IMR-90 (cell line): ENCODE measurements at regions not wholly inside any gene's neighbourhood (a gene's known extent, or its start where the extent isn't known, plus 50 kb on each side); places are given as distances from the start of the nearest gene placed in this dataset.
"Not testable (repeated sequence)": the region's sequence is repeated elsewhere in the genome, so short reads cannot be mapped to it uniquely, and the experiment has no call there.

ENCODE experiments used
- ATAC-seq: fragments of 200-7000 bp; cut with Tn5 transposase; 2 replicates; pipeline ENCODE4 v1.9.1; 2020; ENCODE audit warnings: low read depth, mild to moderate bottlenecking, moderate library complexity
- BruUV-seq: library from RNA; stranded (reverse); fragments of 400-500 nt; replicated peaks from 2 replicates; lab custom pipeline; 2021; lab: Mats Ljungman, UMichigan
- CTCF ChIA-PET: fragments of 300-600 bp; formaldehyde crosslinking; extraction: SDS; loops from one replicate; lab custom pipeline; 2021; ENCODE audit warnings: antibody characterized with exemption; lab: Yijun Ruan, JAX
- POLR2A ChIA-PET: fragments of 300-600 bp; sonication (Branson Sonifier 250); formaldehyde crosslinking; loops from one replicate; lab custom pipeline; 2022; ENCODE audit warnings: antibody characterized with exemption; ENCODE audit not compliant: unreplicated experiment; lab: Charles Lee
- DNase-seq: peaks from one replicate; pipeline ENCODE4 v3.0.0; 2013
- H2AFZ ChIP-seq: replicated peaks from 2 replicates; pipeline ENCODE3; 2013; ENCODE audit warnings: low read length, mild to moderate bottlenecking; ENCODE audit not compliant: poor library complexity
- H2AK5ac ChIP-seq: 2 replicates; pipeline ENCODE4 v1.6.1; 2013; ENCODE audit warnings: low read depth, low read length, inconsistent platforms
- H2AK9ac ChIP-seq: replicated peaks from 2 replicates; pipeline ENCODE3; 2013; ENCODE audit warnings: mild to moderate bottlenecking, low read depth, low read length, moderate library complexity; ENCODE audit not compliant: poor library complexity
- H2BK120ac ChIP-seq: 2 replicates; pipeline ENCODE4 v1.6.1; 2013; ENCODE audit warnings: low read depth, low read length, inconsistent platforms
- H2BK15ac ChIP-seq: 3 replicates; pipeline ENCODE4 v1.6.1; 2013; ENCODE audit warnings: low read depth, low read length, inconsistent platforms
- H2BK20ac ChIP-seq: 2 replicates; pipeline ENCODE4 v1.6.1; 2013; ENCODE audit warnings: low read depth, mild to moderate bottlenecking, inconsistent platforms, low read length, moderate library complexity
- H2BK5ac ChIP-seq: 2 replicates; pipeline ENCODE4 v1.6.1; 2013; ENCODE audit warnings: mild to moderate bottlenecking, low read depth, low read length, inconsistent platforms; ENCODE audit not compliant: poor library complexity, severe bottlenecking
- H3K14ac ChIP-seq: replicated peaks from 2 replicates; pipeline ENCODE4 v1.6.1; 2013; ENCODE audit warnings: low read depth, low read length, inconsistent platforms
- H3K18ac ChIP-seq: 2 replicates; pipeline ENCODE4 v1.6.1; 2013; ENCODE audit warnings: low read depth, low read length, control low read depth
- H3K23ac ChIP-seq: 2 replicates; pipeline ENCODE4 v1.6.1; 2013; ENCODE audit warnings: low read depth, low read length, inconsistent platforms
- H3K27ac ChIP-seq: 2 replicates; pipeline ENCODE4 v1.5.1; 2013; ENCODE audit warnings: mild to moderate bottlenecking, control low read depth, low read length; ENCODE audit not compliant: insufficient read depth
- H3K27me3 ChIP-seq: 2 replicates; pipeline ENCODE4 v1.6.1; 2013; ENCODE audit warnings: low read length; ENCODE audit not compliant: control insufficient read depth, insufficient read depth
- H3K36me3 ChIP-seq: 2 replicates; pipeline ENCODE4 v1.6.1; 2013; ENCODE audit warnings: low read length, mixed read lengths; ENCODE audit not compliant: control insufficient read depth, insufficient read depth
- H3K4ac ChIP-seq: 2 replicates; pipeline ENCODE4 v1.6.1; 2013; ENCODE audit warnings: low read depth, low read length, inconsistent platforms
- H3K4me1 ChIP-seq: 2 replicates; pipeline ENCODE4 v1.6.1; 2013; ENCODE audit warnings: low read length, mixed read lengths; ENCODE audit not compliant: control insufficient read depth, insufficient read depth
- H3K4me2 ChIP-seq: 2 replicates; pipeline ENCODE4 v1.6.1; 2013; ENCODE audit warnings: low read depth, mild to moderate bottlenecking, control low read depth, low read length, moderate library complexity
- H3K4me3 ChIP-seq: 2 replicates; pipeline ENCODE4 v1.5.1; 2013; ENCODE audit warnings: low read depth, mild to moderate bottlenecking, control low read depth, low read length, moderate library complexity; ENCODE audit not compliant: insufficient read depth
- H3K56ac ChIP-seq: 2 replicates; pipeline ENCODE4 v1.6.1; 2013; ENCODE audit warnings: low read length, inconsistent platforms; ENCODE audit not compliant: insufficient read depth; ENCODE audit errors: extremely low read depth
- H3K79me1 ChIP-seq, 2 experiments: 2 replicates each; pipeline ENCODE4 v1.6.1; 2013; ENCODE audit warnings: low read length in 2 of 2, inconsistent platforms in 1 of 2, low read depth in 1 of 2
- H3K9ac ChIP-seq: 2 replicates; pipeline ENCODE4 v1.6.1; 2013; ENCODE audit warnings: low read depth, low read length, control low read depth
- H3K9me1 ChIP-seq: 2 replicates; pipeline ENCODE4 v1.6.1; 2013; ENCODE audit warnings: low read length, inconsistent platforms; ENCODE audit not compliant: insufficient read depth
- H3K9me3 ChIP-seq: 2 replicates; pipeline ENCODE4 v1.6.1; 2013; ENCODE audit warnings: low read length; ENCODE audit not compliant: control insufficient read depth, insufficient read depth
- H4K20me1 ChIP-seq: 2 replicates; pipeline ENCODE4 v1.6.1; 2013; ENCODE audit warnings: low read length, inconsistent platforms; ENCODE audit not compliant: insufficient read depth
- H4K5ac ChIP-seq: 2 replicates; pipeline ENCODE4 v1.6.1; 2013; ENCODE audit warnings: mild to moderate bottlenecking, low read depth, low read length, control low read depth
- H4K8ac ChIP-seq, 2 experiments: 2 replicates each; pipeline ENCODE4 v1.6.1; 2013; ENCODE audit warnings: low read depth in 2 of 2, low read length in 2 of 2, control low read depth in 1 of 2, inconsistent platforms in 1 of 2
- H4K91ac ChIP-seq: 2 replicates; pipeline ENCODE4 v1.6.1; 2013; ENCODE audit warnings: low read depth, low read length, inconsistent platforms; ENCODE audit not compliant: insufficient read depth
- WGBS, 2 experiments: methylation state at CpG; one replicate each; pipeline versions ENCODE4 v1.1.5 to v1.1.7; 2013; ENCODE audit warnings: missing lambda C conversion rate in 2 of 2; ENCODE audit not compliant: insufficient read length in 1 of 2; ENCODE audit errors: extremely low coverage in 2 of 2; 5-methylcytosine and 5-hydroxymethylcytosine counted together
- dilution Hi-C: fragments of 300-500 bp; cut with HindIII; formaldehyde crosslinking; loops from one replicate; pipeline ENCODE4 v1.14.3; 2018; ENCODE audit warnings: low sequenced_read_pairs; ENCODE audit not compliant: unreplicated experiment
- in situ Hi-C: fragments of 300-500 bp; cut with MboI; formaldehyde crosslinking; loops from 3 replicates; pipeline ENCODE4 v1.14.3; 2019; ENCODE audit warnings: low sequenced_read_pairs, inconsistent platforms, mixed read lengths
- intact Hi-C: fragments of 100-400 bp; cut with micrococcal nuclease; formaldehyde crosslinking; loops from 2 replicates; pipeline ENCODE4 v1.10.0; 2022

GRCh38 chr17:16871446-16872190 lies 100.3 kb downstream of the TNFRSF13B start:
- H3K27me3 ChIP-seq, H3K36me3 ChIP-seq, ATAC-seq, dilution Hi-C loops, H3K4me3 ChIP-seq, H3K4me2 ChIP-seq, H4K20me1 ChIP-seq, H3K18ac ChIP-seq, H3K9me1 ChIP-seq, H2BK20ac ChIP-seq, H2BK15ac ChIP-seq, H3K79me1 ChIP-seq, H4K8ac ChIP-seq, H2BK120ac ChIP-seq, H3K9me3 ChIP-seq, DNase-seq, H2AK9ac ChIP-seq, H2AFZ ChIP-seq, H3K27ac ChIP-seq, H3K4me1 ChIP-seq, H3K14ac ChIP-seq, H2BK5ac ChIP-seq, H4K5ac ChIP-seq, CTCF ChIA-PET, H3K56ac ChIP-seq, H3K4ac ChIP-seq, intact Hi-C loops, H4K91ac ChIP-seq, H3K23ac ChIP-seq, BruUV-seq, H3K9ac ChIP-seq, POLR2A ChIA-PET, H2AK5ac ChIP-seq, in situ Hi-C loops: not testable (repeated sequence)
- WGBS, 2 experiments, result 83% methylated on average over 1 of the region's 17 CpGs; no CpG with 5 or more reads in 1 of the 2 experiments
